ENCODE measurements at regions not wholly inside any gene's neighbourhood (a gene's known extent, or its start where the extent isn't known, plus 50 kb on each side); places are given as distances from the start of the nearest gene placed in this dataset.

GRCh38 chr5:142474431-142475094, 149.7 kb upstream of the SPRY4 start:
- DNase-seq (ENCODE audit: low spot score), result peak; percentile 64

GRCh38 chr5:142473038-142473437, 148.2 kb upstream of the SPRY4 start:
- DNase-seq (ENCODE audit: low spot score), result no peak

- DNase-seq (ENCODE audit: low spot score), result peak; percentile 91
Observed at GRCh38 chr5:142472306-142472951, 147.6 kb upstream of the SPRY4 start.

- DNase-seq (ENCODE audit: low spot score), result no peak
Observed at GRCh38 chr5:142466195-142466971, 141.6 kb upstream of the SPRY4 start.

GRCh38 chr5:142465476-142465875, 140.7 kb upstream of the SPRY4 start:
- no peak for DNase-seq (ENCODE audit: low spot score)

- no peak for DNase-seq (ENCODE audit: low spot score)
Observed at GRCh38 chr5:142463904-142464303, 139.1 kb upstream of the SPRY4 start.

GRCh38 chr5:142461028-142461590, 136.3 kb upstream of the SPRY4 start:
- no peak for DNase-seq (ENCODE audit: low spot score)

- no peak for DNase-seq (ENCODE audit: low spot score)
Observed at GRCh38 chr5:142459209-142459608, 134.4 kb upstream of the SPRY4 start.

GRCh38 chr5:142455856-142456255, 131.0 kb upstream of the SPRY4 start:
- no peak for DNase-seq (ENCODE audit: low spot score)

- no peak for DNase-seq (ENCODE audit: low spot score)
Observed at GRCh38 chr5:142453932-142454331, 129.1 kb upstream of the SPRY4 start.

- no peak for DNase-seq (ENCODE audit: low spot score)
Observed at GRCh38 chr5:142450419-142450818, 125.6 kb upstream of the SPRY4 start.

GRCh38 chr5:142447887-142448286, 123.1 kb upstream of the SPRY4 start:
- no peak for DNase-seq (ENCODE audit: low spot score)

- DNase-seq (ENCODE audit: low spot score), result no peak
Observed at GRCh38 chr5:142446960-142447279, 122.1 kb upstream of the SPRY4 start.

- DNase-seq (ENCODE audit: low spot score), result peak; percentile 49
Observed at GRCh38 chr5:142446131-142446959, 121.5 kb upstream of the SPRY4 start.

GRCh38 chr5:142445266-142445665, 120.4 kb upstream of the SPRY4 start:
- no peak for DNase-seq (ENCODE audit: low spot score)

GRCh38 chr5:142441616-142442015, 116.8 kb upstream of the SPRY4 start:
- DNase-seq (ENCODE audit: low spot score), result no peak

- DNase-seq (ENCODE audit: low spot score), result peak; percentile 56
Observed at GRCh38 chr5:142439207-142439860, 114.5 kb upstream of the SPRY4 start.

GRCh38 chr5:142438573-142438972, 113.8 kb upstream of the SPRY4 start:
- peak; percentile 48 for DNase-seq (ENCODE audit: low spot score)

- no peak for DNase-seq (ENCODE audit: low spot score)
Observed at GRCh38 chr5:142437563-142437962, 112.7 kb upstream of the SPRY4 start.

- no peak for DNase-seq (ENCODE audit: low spot score)
Observed at GRCh38 chr5:142435410-142436115, 110.7 kb upstream of the SPRY4 start.

- DNase-seq (ENCODE audit: low spot score), result no peak
Observed at GRCh38 chr5:142434322-142434612, 109.4 kb upstream of the SPRY4 start.
